HG02973 (cell line): ENCODE measurements at regions not wholly inside any gene's neighbourhood (a gene's known extent, or its start where the extent isn't known, plus 50 kb on each side); places are given as distances from the start of the nearest gene placed in this dataset.

Source experiments
- ATAC-seq: cut with Tn5 transposase; IDR thresholded peaks from one replicate; pipeline ENCODE4 v1.9.1; 2021; ENCODE audit warnings: moderate library complexity; ENCODE audit not compliant: unreplicated experiment

DNA sequence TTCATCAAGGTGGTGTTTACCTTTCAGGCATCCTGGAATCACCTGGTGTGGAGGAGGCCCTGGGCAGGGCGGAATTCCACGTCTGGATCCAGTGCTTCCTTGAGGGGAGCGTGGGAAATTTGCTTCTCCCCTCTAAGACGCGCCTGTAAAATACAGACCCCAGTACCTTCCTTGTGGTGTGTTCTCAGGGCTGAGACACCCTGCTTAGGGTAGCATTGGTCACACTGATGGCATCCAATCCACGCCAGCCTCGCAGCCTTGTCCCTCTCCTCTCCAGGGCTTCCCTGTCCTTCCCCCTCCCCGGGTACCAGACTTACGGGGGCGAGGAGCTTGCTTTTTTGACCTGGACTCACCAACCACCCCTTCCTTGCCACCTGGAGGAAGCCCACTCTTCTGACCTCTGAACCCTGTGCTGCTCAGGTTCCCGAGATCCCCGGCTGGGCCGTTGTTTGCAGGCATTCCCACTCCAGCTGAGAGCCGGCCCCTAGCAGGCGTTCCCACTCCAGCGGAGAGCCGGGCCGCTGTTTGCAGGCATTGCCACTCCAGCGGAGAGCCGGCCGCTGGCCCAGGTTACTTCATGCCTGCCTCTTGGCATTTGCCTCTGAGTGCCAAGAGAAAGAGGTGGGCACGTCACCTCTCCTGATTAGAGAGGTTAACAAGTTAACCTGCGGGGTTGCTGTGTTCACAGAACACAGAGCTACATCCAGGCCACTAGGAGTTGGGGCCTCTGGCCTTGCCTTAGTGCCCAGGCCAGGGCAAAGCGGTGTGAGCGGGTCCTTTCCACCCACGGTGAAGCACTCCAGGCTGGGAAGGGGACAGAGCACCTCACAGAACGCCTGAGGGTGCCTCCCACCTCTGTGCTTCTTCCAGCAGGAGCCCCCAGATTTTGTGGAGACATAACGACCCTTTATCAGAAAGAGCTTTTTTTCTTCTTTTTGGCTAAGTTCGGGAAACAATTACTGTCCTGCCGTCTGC is 254.0 kb upstream of the PPP2R2D start:
- ATAC-seq, result no peak

DNA sequence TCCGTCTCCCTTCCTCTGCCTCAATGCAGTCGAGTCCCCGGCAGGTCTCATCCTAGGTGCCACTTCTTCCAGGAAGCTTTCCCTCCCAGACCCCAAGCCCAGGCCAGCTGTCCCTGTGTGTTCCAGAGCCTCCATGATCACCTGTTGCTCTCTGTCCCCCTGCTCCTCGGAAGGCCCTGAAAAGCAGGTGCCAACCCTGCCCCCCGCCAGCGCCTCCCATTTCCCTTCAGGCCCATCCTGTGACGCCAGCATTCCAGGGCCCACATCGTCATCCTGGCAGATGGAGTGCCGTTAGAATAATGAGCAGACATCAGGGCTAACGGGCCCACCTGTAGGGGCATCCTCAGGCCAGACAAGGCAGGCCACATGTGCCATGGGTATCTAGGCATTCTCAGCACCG is 253.0 kb upstream of the PPP2R2D start:
- no peak for ATAC-seq

- no peak for ATAC-seq
These were observed 252.3 kb upstream of the PPP2R2D start for GRCh38 chr10:131648386-131649020.

GRCh38 chr10:131649617-131650016 is 251.2 kb upstream of the PPP2R2D start:
- ATAC-seq, result no peak

DNA sequence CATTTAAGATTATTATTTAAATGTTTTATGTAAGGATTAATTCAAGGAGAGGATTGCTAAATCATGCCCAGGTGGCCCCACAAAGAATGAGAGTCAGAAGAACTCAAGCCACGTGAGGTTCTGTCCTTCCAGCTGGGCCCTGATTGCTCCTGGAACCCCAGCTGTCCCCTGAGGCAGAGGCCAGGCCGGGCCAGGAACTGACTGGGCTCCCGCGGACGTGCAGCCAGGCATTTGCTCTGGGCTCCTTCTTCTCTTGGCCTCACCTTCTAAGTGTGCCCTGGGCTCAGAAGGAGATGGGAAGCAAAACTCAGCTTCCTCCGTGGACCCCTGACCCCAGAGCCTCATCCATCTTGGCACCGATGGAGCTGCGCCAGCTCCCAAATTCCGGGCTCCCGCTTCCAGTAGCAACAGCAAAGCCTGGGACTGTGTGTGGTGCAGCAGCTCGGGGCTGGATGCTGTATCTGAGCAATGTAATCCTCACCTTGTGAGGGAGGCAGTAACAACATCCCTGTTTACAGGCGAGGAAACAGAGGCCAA is 250.6 kb upstream of the PPP2R2D start:
- ATAC-seq, result no peak

DNA sequence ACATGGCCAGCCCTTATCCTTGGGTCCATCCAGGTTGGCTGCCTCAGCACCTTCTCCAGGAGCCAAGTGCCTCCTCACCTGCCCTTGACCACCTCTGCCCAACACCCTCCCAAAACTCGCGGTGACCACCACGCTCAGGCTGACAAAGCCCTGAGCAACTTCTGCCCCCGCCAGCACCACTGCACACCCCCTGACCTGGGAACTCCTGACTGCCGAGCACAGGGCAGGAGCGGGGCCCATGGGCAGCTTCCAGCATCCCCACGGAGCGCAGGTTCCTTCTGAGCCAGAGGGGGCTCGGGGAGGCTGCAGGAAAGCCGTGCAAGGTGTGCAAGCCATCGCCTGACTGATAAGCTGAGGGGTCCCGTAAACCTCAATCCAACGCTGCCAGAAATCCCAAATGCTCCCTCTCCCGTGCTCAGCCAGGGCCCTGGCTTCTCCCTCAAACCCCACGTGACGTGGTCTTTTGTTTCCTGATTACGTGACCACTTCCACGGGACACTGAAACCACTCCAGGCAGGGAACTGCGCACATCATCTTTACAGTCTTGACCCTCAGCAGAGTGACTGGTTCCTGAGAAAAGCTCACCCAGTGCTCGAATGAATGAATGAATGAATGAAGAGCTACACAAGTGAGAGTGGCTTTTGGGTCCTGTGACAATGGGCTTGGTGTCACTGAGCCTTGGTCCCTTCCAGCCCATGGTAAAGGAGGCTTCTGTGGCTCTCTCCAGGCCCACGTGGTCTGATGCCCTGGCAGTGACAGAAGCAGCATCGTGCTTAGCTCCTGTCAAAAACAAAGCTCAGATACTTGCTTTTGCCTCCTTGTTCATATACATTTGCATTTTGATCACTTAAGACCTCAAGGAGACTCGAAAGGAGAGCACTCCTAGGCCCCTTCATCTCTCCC is 249.8 kb upstream of the PPP2R2D start:
- ATAC-seq, result no peak

DNA sequence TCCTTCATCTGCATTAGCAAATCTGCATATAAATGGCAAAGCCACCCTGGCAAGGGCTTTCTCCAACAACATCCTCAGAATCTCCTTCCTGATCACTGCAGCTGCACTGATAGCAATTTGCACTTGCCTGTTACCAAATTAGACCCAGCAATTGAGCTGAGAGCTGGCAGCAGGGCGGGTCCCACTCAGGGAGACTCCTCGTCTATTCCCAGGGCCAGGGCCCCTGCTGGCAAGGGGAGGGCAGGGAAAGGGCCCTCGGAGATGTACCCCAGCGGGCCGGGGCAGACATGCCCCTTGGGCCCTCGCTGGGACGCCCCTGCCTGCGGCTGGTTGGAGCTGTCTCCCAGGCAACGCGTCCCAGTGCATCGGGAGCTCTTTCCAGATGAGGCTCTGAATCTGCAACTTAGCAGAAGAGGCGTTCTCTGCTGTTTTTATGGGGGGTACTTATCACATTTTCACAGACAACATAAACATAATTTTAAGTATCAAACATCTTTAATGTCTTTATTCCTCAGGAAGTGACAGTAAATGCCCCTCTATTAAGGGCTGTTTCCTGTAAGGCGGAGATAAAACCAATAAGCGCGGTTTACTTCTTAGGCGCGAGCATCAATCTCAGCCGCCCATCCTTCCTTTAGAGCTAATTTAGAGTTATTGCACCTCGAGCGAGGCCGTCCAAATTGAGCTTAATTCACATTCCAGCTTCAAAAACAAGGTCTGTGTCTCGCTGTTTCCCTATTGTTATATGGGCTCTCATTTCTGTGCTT is 249.0 kb upstream of the PPP2R2D start:
- no peak for ATAC-seq

DNA sequence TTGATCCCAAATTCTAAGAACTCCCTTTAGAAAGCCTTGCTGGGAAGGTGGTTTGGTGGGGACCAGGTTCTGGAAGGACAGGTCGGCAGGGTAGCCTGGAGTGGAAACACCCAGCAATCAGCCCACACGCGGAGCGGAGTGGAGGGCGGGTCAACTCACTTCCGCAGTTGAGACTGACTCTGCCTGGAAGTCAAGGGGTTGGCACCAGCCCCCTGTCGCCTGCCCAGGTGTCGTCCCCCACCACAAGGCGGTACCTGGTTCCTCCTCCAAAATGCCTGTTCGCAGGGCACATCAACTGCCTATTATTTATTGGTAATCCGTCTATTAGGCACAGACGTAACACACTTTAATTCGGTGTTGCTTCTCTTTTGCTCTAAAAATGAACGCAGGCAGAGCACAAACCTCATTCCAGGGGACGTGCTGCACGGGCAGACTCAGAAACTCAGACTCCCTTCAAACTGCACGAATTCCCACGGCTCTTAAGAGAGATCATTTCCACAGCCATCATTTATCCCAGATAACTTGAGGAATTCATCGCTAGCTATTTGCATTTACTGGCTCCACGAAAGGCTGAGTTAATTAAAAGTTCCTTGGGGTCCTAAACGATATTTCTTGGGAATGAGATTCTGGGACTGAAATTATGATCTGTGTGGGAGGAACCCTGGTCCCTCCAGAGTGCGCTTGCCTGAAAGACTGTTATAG is 248.2 kb upstream of the PPP2R2D start:
- ATAC-seq, result no peak

DNA sequence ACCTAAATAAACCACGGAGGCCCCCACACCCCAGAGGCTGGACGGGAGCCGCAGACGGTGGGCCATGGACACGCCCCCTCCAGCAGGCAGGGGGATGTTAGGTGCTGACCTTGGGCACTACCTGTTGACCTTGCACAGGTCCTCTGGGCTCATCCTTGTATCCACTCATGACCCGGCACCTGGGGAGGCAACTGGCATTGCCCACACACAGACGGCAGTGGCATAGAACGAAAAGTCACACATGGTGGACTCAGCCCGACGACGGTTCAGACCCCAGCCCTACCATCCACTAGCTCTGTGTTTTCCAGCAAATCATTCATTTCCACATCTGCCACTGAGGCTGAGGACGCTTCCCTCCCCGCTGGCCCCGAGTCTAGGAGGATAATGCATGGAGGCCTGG is 247.7 kb upstream of the PPP2R2D start:
- ATAC-seq, result no peak

DNA sequence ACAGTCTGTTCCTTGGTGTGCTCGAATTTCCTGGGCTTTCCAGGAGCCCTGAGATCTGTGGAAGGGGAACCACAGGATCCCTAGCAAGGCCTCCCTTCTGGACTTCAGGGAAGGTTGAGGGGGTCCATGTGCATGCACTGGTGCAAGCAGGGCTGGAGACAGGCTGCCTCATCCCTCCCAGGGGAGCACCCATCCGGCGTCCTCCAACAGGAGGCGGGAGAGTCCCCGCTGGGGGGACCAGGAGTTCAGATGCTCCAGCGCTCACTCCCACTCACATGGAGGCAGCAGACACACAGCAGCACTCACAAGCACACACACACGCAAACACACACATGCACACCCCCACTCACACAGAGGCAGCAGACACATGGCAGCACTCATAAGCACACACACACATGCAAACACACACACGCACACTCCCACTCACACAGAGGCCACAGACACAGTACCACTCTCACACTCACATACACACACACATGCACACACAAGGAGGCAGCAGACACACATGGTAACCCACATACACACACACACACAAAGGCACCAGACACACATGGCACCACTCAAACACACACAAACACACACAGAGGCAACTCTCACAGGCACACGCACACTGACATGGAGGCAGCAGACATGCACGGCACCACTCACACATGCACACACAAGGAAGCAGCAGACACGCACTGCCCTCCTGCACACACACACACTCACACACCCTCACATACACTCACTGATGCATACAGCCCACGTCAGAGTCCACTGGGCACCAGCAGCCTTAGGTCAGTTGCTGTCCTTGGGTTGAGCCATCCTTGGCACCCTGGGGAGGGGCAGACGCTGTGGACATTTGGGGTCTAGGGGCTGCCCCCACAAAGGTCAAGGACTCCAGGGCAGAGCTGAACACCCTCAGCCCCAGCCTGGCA is 247.0 kb upstream of the PPP2R2D start:
- ATAC-seq, result no peak

GRCh38 chr10:131654471-131655087 is 246.2 kb upstream of the PPP2R2D start:
- ATAC-seq, result no peak

DNA sequence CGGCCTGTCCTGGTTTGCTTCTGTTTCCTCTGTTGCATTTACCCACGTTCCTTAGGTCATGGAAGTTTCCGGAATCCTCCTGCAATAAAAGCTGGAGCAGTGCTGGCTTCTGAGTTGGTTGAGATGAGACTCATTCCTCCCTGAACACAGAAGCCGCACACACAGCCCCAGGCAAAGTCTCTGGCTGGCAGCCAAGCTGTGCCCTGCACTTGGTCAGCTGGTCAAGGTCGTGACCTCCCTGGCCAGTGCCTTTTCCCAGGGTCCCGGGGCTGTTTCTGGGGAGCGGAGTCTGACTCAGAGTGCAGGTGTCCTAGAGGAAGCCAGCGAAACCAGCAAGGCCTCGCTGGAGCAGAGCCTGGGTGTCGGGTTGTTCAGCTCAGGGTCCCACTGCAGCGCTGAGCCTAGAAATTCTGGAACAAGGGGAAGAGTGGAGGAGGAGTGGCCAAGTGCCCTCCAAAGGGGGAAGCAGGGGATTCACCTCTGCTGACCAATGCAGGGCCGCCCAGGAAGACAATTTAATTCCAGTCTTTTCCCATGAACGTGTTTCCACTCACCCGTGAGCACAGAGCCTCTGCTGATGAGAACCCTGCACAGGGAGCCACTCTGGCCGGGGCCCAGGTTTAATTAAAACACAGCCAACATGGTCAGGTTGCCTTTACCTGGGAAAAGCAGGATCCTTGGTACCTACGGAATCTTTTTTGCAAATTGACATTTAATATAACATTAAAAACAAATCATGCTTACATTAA is 245.5 kb upstream of the PPP2R2D start:
- ATAC-seq, result no peak

DNA sequence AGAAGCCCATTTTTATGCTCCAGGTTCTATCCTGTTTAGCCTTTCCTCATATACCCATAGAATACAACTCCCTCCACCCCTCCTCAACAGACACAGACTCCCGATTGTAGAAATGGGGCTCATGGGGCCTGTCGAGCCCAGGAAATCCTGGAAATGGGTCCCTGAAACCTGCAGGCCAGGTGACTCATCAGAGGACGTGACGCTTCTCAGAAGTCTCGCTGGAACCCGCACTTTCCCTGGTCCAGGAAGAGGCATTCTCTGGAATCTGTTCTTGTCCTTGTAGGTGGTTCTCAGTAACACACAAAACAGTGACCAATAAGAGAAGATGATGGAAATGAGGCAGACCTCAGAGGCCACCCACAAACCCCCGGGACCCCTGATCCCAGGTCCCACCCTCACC is 244.8 kb upstream of the PPP2R2D start:
- no peak for ATAC-seq

DNA sequence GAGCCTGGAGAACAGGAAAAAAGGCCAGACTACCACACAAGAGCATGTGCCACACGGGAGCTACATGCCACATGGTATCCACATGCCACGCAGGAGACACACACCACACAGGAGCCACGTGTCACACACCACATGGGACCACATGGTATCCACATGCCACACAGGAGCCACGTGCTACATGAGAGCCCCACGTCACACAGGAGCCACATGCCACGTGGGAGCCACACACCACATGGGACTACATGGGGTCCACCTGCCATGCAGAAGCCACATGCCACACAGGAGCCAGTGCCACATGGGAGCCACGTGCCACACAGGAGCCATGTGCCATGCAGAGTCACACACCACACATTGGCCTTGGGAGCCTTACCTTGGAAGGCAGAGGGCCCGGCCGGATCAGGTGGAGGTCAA is 244.4 kb upstream of the PPP2R2D start:
- ATAC-seq, result no peak

DNA sequence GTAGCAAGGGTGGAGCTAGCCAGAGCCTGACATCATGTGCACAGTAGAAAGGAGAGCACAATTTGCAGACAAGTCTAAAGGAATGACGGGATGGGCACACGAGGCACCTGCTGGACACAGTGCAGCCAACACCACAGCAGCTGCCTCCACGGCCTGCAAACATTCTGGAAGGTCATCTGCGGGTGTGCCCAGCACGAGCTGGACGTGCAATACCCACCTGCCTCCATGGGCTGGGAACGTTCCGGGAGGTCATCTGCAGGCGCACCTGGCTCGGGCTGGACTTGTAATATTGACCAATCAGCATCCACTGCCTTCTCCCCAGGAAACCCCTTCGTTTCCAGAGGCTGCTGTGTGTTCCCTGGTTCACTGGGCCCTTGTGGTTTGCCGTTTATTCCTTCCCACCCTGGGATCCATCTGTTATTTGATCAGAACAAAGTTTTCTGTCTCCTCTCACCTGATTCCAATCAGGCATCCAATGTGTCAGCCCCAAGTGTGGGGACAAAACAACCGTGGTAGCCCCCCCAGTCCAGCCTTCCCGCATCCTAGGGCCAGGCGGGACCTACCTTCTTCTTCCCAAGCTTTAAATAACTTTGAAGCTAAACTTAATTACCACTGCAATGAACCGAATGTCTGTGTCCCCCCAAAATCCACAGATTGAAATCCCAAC is 243.4 kb upstream of the PPP2R2D start:
- ATAC-seq, result no peak

DNA sequence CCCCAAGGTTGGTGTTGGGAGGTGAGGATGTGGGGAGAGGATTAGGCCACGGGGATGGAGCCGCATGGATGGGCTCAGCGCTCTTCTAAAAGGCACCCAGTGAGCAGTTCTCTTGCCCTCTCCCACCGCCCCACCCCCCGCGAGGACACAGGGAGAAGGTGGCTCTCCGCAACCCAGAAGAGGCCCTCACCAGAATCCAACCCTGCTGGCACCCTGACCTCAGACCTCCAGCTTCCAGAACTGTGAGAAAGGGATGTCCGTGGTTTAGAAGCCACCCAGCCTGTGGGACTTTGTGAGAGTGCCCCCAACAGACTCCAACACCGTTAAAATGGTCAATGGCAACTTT is 242.8 kb upstream of the PPP2R2D start:
- ATAC-seq, result no peak

- ATAC-seq, result no peak
These were observed 242.2 kb upstream of the PPP2R2D start for GRCh38 chr10:131658476-131659110.
